Smooth muscle cell (in vitro differentiated cells): ENCODE measurements at regions not wholly inside any gene's neighbourhood (a gene's known extent, or its start where the extent isn't known, plus 50 kb on each side); places are given as distances from the start of the nearest gene placed in this dataset.

Experiments used
- DNase-seq: peaks from one replicate; lab custom pipeline; 2025; ENCODE audit not compliant: unreplicated experiment; lab: John Stamatoyannopoulos, UW
- H2AFZ ChIP-seq: fragments of 200-600 bp; sonication (generic); 2 replicates; pipeline ENCODE4 v1.6.0; 2016; ENCODE audit warnings: antibody characterized with exemption, low read depth, mild to moderate bottlenecking
- H3F3A ChIP-seq: fragments of 200-600 bp; sonication (generic); 2 replicates; pipeline ENCODE4 v1.6.0; 2017; ENCODE audit warnings: antibody characterized with exemption, low read depth
- H3K27ac ChIP-seq: fragments of 200-600 bp; sonication (generic); 2 replicates; pipeline ENCODE4 v1.5.1; 2016; ENCODE audit warnings: low read depth, mild to moderate bottlenecking
- H3K27me3 ChIP-seq: fragments of 200-600 bp; sonication (generic); 2 replicates; pipeline ENCODE4 v1.6.1; 2016; ENCODE audit warnings: low read depth, mild to moderate bottlenecking
- H3K36me3 ChIP-seq: fragments of 200-600 bp; sonication (generic); 2 replicates; pipeline ENCODE4 v1.5.1; 2016; ENCODE audit warnings: low read depth
- H3K4me1 ChIP-seq: fragments of 200-600 bp; sonication (generic); 2 replicates; pipeline ENCODE4 v1.5.1; 2016; ENCODE audit warnings: low read depth
- H3K4me2 ChIP-seq: fragments of 200-600 bp; sonication (generic); 2 replicates; pipeline ENCODE4 v1.6.0; 2016; ENCODE audit warnings: mild to moderate bottlenecking
- H3K4me3 ChIP-seq: fragments of 200-600 bp; sonication (generic); 2 replicates; pipeline ENCODE4 v1.5.1; 2016; ENCODE audit warnings: mild to moderate bottlenecking
- H3K79me2 ChIP-seq: fragments of 200-600 bp; sonication (generic); 2 replicates; pipeline ENCODE4 v1.6.0; 2016; ENCODE audit warnings: low read depth, mild to moderate bottlenecking
- H3K9ac ChIP-seq: fragments of 200-600 bp; sonication (generic); 2 replicates; pipeline ENCODE4 v1.6.0; 2016; ENCODE audit warnings: low read depth
- H3K9me3 ChIP-seq: fragments of 200-600 bp; sonication (generic); replicated peaks from 2 replicates; pipeline ENCODE4 v1.5.1; 2016; ENCODE audit warnings: low read depth
- H4K20me1 ChIP-seq: fragments of 200-600 bp; sonication (generic); 2 replicates; pipeline ENCODE4 v1.6.0; 2016; ENCODE audit warnings: low read depth
- WGBS: methylation state at CpG from one replicate; pipeline ENCODE4 v1.1.7; 2016; ENCODE audit warnings: low lambda C conversion rate; 5-methylcytosine and 5-hydroxymethylcytosine counted together
- TF ChIP-seq, protein P1 (sequence below): fragments of 200-600 bp; sonication (generic); IDR thresholded peaks from 2 replicates; pipeline ENCODE4 v1.5.1; 2017; ENCODE audit warnings: borderline replicate concordance, mild to moderate bottlenecking, antibody characterized with exemption; ENCODE audit not compliant: insufficient read depth, poor library complexity, severe bottlenecking

DNA sequence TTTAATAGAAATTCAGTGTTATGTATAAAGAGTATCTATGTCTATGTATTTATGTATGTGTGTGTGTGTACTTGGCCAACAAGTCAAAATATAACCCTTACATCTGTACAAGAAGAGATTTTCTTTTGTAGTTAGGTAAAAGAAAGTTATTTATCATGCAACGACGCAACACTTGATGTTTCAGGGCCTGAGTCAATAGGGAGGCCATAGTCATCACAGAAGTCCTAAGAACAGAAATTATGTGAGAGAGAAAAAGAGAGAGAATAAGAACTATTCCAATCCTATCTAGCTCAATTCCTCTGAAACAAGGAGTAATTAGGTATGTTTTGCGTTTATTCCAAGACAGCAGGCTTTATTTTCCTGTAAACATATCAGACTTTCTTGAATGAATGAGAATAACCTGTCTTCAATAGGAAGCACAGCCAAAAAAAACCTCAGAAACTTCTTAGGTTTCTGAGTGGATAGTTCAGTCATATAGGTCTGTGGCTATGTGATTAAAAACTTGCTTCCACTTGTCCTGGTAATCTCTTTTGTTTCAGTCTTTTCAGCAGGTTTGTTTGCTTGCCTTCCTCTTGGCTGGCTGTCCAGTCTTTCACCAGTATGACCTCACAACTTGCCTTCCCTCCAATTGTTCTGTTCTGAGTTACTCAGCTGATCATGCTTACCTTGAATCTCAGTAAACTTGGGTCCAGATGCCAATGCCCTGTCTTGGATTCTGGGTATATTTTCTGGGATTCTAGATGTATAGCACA, 382.4 kb upstream of the GBE1 start:
- no peak for DNase-seq
- H3K27ac ChIP-seq, result no peak overlapping the region
- no peaks in the 10 kb centered on the region for H3F3A ChIP-seq
- no peaks in the 10 kb centered on the region for H3K79me2 ChIP-seq
- no peaks in the 10 kb centered on the region for H3K9me3 ChIP-seq
- no peak overlapping the region for H3K4me2 ChIP-seq
- H3K4me1 ChIP-seq, result no peaks in the 10 kb centered on the region
- 91% methylated on average over 3 of the region's 3 CpGs for WGBS
- H2AFZ ChIP-seq, result no peak overlapping the region
- TF ChIP-seq, protein P1, sequence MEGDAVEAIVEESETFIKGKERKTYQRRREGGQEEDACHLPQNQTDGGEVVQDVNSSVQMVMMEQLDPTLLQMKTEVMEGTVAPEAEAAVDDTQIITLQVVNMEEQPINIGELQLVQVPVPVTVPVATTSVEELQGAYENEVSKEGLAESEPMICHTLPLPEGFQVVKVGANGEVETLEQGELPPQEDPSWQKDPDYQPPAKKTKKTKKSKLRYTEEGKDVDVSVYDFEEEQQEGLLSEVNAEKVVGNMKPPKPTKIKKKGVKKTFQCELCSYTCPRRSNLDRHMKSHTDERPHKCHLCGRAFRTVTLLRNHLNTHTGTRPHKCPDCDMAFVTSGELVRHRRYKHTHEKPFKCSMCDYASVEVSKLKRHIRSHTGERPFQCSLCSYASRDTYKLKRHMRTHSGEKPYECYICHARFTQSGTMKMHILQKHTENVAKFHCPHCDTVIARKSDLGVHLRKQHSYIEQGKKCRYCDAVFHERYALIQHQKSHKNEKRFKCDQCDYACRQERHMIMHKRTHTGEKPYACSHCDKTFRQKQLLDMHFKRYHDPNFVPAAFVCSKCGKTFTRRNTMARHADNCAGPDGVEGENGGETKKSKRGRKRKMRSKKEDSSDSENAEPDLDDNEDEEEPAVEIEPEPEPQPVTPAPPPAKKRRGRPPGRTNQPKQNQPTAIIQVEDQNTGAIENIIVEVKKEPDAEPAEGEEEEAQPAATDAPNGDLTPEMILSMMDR, result no peak
- H3K36me3 ChIP-seq, result no peaks in the 10 kb centered on the region
- H3K27me3 ChIP-seq, result no peaks in the 10 kb centered on the region
- no peak overlapping the region for H3K4me3 ChIP-seq
- H3K9ac ChIP-seq, result no peak overlapping the region
- H4K20me1 ChIP-seq, result no peaks in the 10 kb centered on the region

DNA sequence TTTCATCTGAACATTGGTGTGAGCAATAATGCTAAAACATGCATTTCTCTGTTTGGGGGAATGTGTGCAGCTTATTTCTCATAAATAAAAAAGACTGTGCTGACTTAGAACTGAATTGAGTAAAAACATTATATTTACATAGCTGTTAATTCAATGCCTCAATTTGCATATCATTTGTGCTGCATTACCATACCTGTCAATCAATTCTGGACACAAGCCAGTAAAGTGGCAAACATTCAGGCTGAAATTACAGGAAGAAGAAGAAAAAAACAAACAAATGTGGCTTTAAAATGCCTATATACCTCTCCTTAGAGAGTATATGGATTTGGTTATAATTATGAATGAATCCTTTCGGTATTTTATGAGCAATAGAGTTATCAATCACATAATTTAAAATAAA, 380.1 kb upstream of the GBE1 start:
- Histone ChIP-seq H3K4me2 (no peak overlapping the region), H3K79me2 (no peaks in the 10 kb centered on the region), H3K27me3 (no peaks in the 10 kb centered on the region), H3K9me3 (no peaks in the 10 kb centered on the region), H3K27ac (no peak overlapping the region), H3F3A (no peaks in the 10 kb centered on the region), H3K4me1 (no peaks in the 10 kb centered on the region), H4K20me1 (no peaks in the 10 kb centered on the region), H2AFZ (no peak overlapping the region), H3K4me3 (no peak overlapping the region), H3K9ac (no peak overlapping the region), H3K36me3 (no peaks in the 10 kb centered on the region)
- TF ChIP-seq, protein P1, result no peak
- 88% methylated on average over 1 of the region's 1 CpG for WGBS
- no peak for DNase-seq

DNA sequence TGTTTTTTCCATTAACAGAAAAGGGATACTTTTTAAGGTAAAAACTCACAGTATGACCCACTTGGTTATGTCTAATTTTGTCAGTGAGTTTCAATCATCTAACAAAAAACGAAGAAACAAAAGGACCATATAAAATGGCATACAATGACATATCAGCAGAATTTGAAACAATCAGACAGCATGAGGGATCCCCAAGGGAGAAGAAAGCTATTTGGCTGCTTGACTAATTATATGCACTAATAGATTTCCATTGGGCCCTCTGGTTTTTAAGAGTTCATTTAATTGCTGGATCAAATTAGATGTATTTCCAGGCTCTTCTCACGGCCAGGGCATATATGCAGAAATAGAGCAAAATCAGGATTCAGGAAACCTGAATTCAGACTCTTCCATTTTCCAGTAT, 376.4 kb upstream of the GBE1 start:
- no peaks in the 10 kb centered on the region for H3K9me3 ChIP-seq
- no peak overlapping the region for H3K9ac ChIP-seq
- WGBS, result 82% methylated on average over 2 of the region's 2 CpGs
- no peaks in the 10 kb centered on the region for H3K27me3 ChIP-seq
- no peaks in the 10 kb centered on the region for H3K79me2 ChIP-seq
- no peaks in the 10 kb centered on the region for H3K4me1 ChIP-seq
- no peak overlapping the region for H3K4me3 ChIP-seq
- no peak overlapping the region for H2AFZ ChIP-seq
- no peaks in the 10 kb centered on the region for H4K20me1 ChIP-seq
- no peaks in the 10 kb centered on the region for H3K36me3 ChIP-seq
- no peak for DNase-seq
- H3K4me2 ChIP-seq, result no peak overlapping the region
- no peak overlapping the region for H3K27ac ChIP-seq
- TF ChIP-seq, protein P1, result no peak
- no peaks in the 10 kb centered on the region for H3F3A ChIP-seq

DNA sequence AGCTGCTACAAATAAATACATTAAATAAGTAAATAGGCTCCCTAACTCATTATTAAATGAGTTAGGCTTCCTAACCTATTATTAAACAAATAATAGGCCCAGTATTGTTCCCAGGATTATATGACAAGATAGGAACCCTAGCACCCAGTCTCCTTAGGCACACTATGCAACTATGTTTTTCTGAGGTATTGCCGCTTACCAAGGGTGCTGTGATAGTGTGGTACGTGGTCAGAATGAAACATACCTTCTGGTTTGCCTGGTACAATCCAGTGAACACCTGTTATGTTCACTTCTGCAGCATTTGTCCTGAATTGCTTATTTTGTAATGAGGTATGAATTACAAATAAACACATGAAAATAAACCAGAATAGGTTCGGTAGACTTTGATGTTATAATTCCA, 375.6 kb upstream of the GBE1 start:
- H3K9ac ChIP-seq, result no peak overlapping the region
- DNase-seq, result no peak
- no peaks in the 10 kb centered on the region for H4K20me1 ChIP-seq
- no peak overlapping the region for H3K4me2 ChIP-seq
- no peak overlapping the region for H2AFZ ChIP-seq
- H3F3A ChIP-seq, result no peaks in the 10 kb centered on the region
- H3K4me3 ChIP-seq, result no peak overlapping the region
- no peaks in the 10 kb centered on the region for H3K36me3 ChIP-seq
- no peaks in the 10 kb centered on the region for H3K4me1 ChIP-seq
- H3K27ac ChIP-seq, result no peak overlapping the region
- 94% methylated on average over 3 of the region's 3 CpGs for WGBS
- TF ChIP-seq, protein P1, result no peak
- no peaks in the 10 kb centered on the region for H3K27me3 ChIP-seq
- H3K79me2 ChIP-seq, result no peaks in the 10 kb centered on the region
- no peaks in the 10 kb centered on the region for H3K9me3 ChIP-seq
